HFF-Myc (cell line): ENCODE measurements at regions not wholly inside any gene's neighbourhood (a gene's known extent, or its start where the extent isn't known, plus 50 kb on each side); places are given as distances from the start of the nearest gene placed in this dataset.

Source experiments
- DNase-seq: peaks from one replicate; pipeline ENCODE4 v3.0.0-alpha.2; 2011; ENCODE audit warnings: low read depth; ENCODE audit errors: extremely low read depth
- H3K4me3 ChIP-seq: replicated peaks from 2 replicates; pipeline ENCODE4 v1.5.1; 2011; ENCODE audit warnings: low read depth, mild to moderate bottlenecking, control low read depth, low read length
- TF ChIP-seq, protein P1 (sequence below): IDR thresholded peaks from 2 replicates; pipeline ENCODE4 v1.5.1; 2012; ENCODE audit warnings: mild to moderate bottlenecking, low read depth, low read length, control low read depth; ENCODE audit errors: missing control alignments

DNA sequence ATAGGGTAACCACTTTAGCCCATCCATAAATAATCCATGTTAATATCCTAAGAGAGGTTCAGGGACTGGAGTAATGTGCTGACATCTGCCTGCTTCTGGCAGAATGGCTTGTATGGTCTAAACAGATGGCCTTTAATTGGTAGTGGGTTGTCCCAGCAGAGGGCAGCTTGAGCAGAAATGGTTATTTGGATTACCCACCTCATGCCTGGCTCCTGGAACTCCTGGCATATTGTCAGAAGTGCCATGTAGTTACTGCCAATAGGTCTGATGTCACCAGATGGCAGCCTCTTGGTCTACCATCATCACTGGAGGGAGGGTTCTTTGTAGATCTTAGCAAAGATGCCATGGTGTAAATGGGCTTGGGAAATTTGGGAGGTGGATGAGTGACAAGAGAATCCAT is 157.5 kb upstream of the SOX9 start:
- DNase-seq = no peak
- TF ChIP-seq, protein P1, sequence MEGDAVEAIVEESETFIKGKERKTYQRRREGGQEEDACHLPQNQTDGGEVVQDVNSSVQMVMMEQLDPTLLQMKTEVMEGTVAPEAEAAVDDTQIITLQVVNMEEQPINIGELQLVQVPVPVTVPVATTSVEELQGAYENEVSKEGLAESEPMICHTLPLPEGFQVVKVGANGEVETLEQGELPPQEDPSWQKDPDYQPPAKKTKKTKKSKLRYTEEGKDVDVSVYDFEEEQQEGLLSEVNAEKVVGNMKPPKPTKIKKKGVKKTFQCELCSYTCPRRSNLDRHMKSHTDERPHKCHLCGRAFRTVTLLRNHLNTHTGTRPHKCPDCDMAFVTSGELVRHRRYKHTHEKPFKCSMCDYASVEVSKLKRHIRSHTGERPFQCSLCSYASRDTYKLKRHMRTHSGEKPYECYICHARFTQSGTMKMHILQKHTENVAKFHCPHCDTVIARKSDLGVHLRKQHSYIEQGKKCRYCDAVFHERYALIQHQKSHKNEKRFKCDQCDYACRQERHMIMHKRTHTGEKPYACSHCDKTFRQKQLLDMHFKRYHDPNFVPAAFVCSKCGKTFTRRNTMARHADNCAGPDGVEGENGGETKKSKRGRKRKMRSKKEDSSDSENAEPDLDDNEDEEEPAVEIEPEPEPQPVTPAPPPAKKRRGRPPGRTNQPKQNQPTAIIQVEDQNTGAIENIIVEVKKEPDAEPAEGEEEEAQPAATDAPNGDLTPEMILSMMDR = no peak
- H3K4me3 ChIP-seq = no peak overlapping the region

DNA sequence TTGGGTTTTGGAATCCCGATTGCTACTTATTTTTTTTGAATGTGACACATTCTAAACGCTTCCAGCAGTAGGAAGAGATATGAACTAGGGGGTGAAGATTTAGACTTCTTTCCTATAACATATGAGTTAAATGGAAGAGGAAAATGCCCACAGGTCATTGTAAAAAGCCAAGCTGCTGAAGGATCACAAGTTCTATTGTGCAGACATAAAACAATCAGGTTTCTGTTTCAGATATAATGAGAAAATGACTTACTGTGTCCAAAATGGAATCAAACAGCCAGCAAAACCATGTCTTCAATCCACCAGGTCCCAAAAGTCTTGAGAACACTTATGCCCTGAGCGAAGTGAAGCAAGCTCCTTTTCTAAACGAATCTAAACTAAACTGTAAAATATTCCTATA is 157.0 kb upstream of the SOX9 start:
- TF ChIP-seq, protein P1 = no peak
- no peak for DNase-seq
- H3K4me3 ChIP-seq = no peak overlapping the region

DNA sequence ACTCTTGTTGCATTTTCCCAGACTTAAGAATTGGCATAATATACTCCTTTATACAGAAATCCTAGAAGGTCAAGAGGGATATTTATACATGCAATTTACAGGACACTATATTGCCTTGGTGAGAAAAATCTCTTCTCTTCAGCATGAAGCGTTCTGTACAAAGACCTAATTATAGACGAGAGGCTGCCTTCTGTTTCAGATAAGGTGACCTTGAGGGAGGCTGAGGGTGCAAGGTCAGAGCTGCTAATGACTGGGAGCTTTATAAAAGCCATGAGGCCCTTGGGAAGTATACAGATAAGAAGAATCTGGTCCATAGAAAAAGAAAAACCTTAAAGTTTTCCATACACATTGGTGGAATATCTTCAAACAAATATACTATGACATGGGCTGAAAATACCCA is 156.3 kb upstream of the SOX9 start:
- TF ChIP-seq, protein P1 = no peak
- no peak for DNase-seq
- H3K4me3 ChIP-seq = no peak overlapping the region

DNA sequence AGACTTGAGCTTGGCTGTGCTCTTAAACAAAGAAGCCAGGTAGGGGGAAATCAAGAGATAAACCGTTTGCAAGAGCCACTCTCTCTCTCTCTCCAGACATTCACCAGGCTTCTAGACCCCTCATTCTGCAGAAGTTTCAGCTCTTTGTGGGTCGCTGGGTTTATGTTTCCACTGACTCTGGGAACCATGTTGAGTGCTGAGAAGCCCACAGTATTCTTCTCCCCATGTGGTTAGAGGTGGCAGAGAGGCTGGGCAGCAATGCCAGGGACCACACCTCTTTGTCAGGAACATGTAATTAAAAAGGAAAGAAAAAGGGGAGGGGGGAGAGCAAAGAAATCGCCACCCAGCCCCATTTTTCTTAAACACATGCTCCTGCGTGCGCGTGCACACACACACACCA is 154.8 kb upstream of the SOX9 start:
- no peak overlapping the region for H3K4me3 ChIP-seq
- DNase-seq = no peak
- TF ChIP-seq, protein P1 = no peak

DNA sequence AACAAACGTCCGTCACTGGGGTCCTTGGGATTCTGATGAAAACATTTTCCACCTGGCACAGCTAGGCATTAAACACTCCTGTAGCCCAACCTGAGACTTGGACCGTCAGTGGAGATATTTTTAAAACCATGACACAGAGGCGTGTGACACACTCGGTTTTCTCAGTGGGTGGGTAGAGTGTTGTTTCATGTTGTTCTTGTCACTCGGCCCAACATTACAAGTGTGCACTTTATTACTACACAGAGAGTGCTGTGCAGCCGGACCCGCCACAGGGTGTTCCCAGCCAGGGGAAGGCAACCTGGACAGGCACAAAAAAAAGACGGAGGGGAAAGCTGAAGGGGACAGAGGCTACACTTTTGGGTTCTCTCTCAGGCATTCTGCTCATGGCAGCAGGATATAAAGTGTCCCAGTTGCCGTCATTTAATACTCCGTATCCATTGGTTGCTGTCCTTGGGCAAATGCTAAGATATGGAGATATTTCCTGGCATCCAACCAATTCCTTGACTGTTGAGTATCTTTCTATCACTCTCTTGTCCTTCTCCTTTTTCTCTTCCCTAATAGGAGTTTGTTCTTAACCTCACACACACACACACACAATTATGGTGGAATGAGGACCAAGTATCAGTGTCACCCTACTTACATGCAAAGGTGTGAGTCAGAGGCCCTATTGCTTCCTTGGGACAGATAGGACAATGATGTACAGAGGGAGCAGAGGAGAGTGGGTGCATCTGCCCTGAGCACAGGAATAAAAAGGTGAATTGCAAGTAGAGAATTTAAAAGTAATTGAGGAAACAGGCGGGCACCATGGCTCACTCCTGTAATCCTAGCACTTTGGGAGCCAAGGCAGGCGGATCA is 154.1 kb upstream of the SOX9 start:
- H3K4me3 ChIP-seq = no peak overlapping the region
- DNase-seq = no peak
- TF ChIP-seq, protein P1 = no peak

DNA sequence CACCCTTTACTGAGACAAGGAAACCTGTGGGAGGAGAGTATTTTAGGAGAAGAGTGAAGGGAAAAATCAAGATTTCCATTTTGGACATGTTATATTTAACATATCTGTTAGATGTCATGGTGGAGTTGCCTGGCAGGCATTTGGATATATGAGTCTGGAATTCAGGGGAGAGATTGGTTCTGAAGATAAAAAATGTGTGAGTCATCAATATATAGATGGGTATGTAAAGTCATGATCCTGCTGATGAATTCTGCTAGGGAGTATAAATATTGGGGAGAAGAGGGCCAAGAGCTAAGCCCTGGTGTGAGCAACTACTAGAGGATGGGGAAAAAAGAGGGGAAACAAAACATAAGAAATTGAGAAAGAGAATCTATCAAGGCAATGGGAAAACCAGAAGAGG is 151.3 kb upstream of the SOX9 start:
- TF ChIP-seq, protein P1 = no peak
- H3K4me3 ChIP-seq = no peak overlapping the region
- DNase-seq = no peak

DNA sequence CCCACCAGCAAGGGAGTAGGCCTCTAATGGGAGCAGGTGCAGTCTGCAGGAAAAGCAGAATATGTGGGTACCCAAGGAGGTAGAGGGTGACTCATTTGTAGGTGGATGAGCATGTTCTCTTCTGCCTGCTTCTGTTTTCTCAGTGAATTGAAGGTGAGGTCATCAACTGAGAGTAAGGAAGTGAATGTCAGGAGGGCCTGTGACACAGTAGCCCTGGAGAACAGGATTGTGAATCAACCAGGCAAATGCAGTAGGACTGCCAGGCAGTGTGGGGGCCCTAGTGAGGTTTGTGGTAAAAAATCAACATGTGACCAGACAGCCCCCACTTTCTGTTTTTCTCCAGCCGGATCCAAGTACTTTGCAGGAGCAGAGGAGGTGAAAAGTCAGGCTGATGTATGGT is 150.5 kb upstream of the SOX9 start:
- no peak overlapping the region for H3K4me3 ChIP-seq
- DNase-seq = no peak
- TF ChIP-seq, protein P1 = no peak
